ENCODE measurements at regions not wholly inside any gene's neighbourhood (a gene's known extent, or its start where the extent isn't known, plus 50 kb on each side); places are given as distances from the start of the nearest gene placed in this dataset.

DNA sequence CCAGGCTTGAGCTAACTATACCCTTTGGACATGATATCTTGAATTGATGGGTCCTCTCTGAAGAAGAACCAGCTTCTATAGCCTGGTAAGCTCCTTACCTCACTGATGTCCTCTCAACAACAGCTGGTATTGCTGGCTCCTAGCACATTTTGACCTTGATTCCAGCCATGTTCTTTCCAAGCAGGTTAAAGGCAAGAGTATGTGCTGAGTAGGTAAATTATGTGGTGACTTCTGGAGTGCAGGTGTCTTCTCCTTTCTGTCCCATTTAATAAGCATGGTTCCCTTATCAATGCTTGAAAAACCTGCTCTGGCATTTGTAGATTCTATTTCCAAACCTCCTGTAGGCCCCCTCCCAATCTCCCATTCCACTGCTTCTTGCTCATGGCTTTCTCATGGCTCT is 300.1 kb downstream of the UTP18 start:
- DNase-seq, result no peak

DNA sequence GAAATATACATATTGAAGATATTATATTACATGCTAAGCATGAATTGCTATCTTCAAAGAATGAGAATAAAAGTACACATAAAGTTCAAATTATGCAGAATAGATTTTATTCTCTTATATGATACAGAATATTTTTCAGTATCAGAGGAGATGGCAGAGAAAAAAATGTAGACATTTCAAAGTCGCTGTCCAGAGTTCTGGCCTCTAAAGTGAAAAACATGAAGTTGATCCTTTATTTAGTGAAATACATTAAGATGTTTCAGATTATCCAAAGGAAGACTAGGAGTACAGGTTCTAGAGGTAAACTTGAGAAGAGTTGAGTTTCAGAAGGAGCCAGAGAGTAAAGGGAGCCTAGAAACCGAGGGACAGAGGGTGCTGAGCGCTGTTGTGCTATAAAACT is 303.6 kb downstream of the UTP18 start:
- no peak for DNase-seq

DNA sequence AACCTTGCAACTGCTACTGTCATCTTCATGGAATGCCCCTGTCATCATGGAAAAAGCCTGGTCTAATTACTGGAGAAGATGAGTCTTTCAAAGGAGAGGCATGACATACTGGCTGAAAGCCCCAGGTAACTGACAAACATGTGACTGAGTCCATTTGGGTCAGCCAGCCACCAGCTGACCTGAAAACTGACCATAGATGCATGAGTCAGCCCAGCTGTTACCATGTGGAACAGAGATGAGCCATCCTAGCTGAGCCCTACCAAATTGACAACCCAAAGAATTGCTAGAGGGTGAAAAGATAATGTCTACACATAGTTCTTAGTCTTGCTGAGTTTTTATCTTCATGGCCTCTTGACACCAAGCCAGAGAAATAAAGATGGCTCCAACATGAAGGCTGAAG is 311.8 kb downstream of the UTP18 start:
- DNase-seq, result no peak
